ENCODE measurements at regions not wholly inside any gene's neighbourhood (a gene's known extent, or its start where the extent isn't known, plus 50 kb on each side); places are given as distances from the start of the nearest gene placed in this dataset.
"Not testable (repeated sequence)": the region's sequence is repeated elsewhere in the genome, so short reads cannot be mapped to it uniquely, and the experiment has no call there.

GRCh38 chr4:104326991-104327694, 167.6 kb downstream of the CXXC4 start:
- DNase-seq, result not testable (repeated sequence)

- no peak for DNase-seq
Measured at GRCh38 chr4:104302731-104303130, 192.0 kb downstream of the CXXC4 start.

- no peak for DNase-seq
Measured at GRCh38 chr4:104294811-104295210, 199.9 kb downstream of the CXXC4 start.

GRCh38 chr4:104286867-104287266, 207.8 kb downstream of the CXXC4 start:
- DNase-seq, result no peak

GRCh38 chr4:104283303-104283702, 211.4 kb downstream of the CXXC4 start:
- DNase-seq, result no peak

GRCh38 chr4:104279744-104280143, 214.9 kb downstream of the CXXC4 start:
- DNase-seq, result no peak

GRCh38 chr4:104272966-104273365, 221.7 kb downstream of the CXXC4 start:
- DNase-seq, result no peak

- not testable (repeated sequence) for DNase-seq
Measured at GRCh38 chr4:104269603-104270002, 225.1 kb downstream of the CXXC4 start.

- no peak for DNase-seq
Measured at GRCh38 chr4:104263100-104263499, 231.6 kb downstream of the CXXC4 start.

GRCh38 chr4:104262678-104263077, 232.0 kb downstream of the CXXC4 start:
- DNase-seq, result no peak

GRCh38 chr4:104248726-104249125, 246.0 kb downstream of the CXXC4 start:
- DNase-seq, result no peak

GRCh38 chr4:104235967-104236366, 258.7 kb downstream of the CXXC4 start:
- no peak for DNase-seq

- no peak for DNase-seq
Measured at GRCh38 chr4:104217526-104217925, 277.2 kb downstream of the CXXC4 start.

- DNase-seq, result no peak
Measured at GRCh38 chr4:104211657-104212056, 283.0 kb downstream of the CXXC4 start.

GRCh38 chr4:104210420-104210819, 284.3 kb downstream of the CXXC4 start:
- no peak for DNase-seq

- no peak for DNase-seq
Measured at GRCh38 chr4:104206784-104207183, 287.9 kb downstream of the CXXC4 start.

- no peak for DNase-seq
Measured at GRCh38 chr4:104205116-104205515, 289.6 kb downstream of the CXXC4 start.

- no peak for DNase-seq
Measured at GRCh38 chr4:104188301-104188700, 306.4 kb downstream of the CXXC4 start.

- no peak for DNase-seq
Measured at GRCh38 chr4:104169437-104169836, 325.3 kb downstream of the CXXC4 start.

- no peak for DNase-seq
Measured at GRCh38 chr4:104166749-104167148, 327.9 kb downstream of the CXXC4 start.

- no peak for DNase-seq
Measured at GRCh38 chr4:104163820-104164219, 330.9 kb downstream of the CXXC4 start.

- no peak for DNase-seq
Measured at GRCh38 chr4:104146048-104146447, 348.6 kb downstream of the CXXC4 start.

- DNase-seq, result no peak
Measured at GRCh38 chr4:104138116-104138515, 356.6 kb downstream of the CXXC4 start.

- no peak for DNase-seq
Measured at GRCh38 chr4:104129243-104129642, 365.5 kb downstream of the CXXC4 start.

GRCh38 chr4:104128850-104129213, 365.9 kb downstream of the CXXC4 start:
- DNase-seq, result no peak

Data from NCI-H187 (cell line).